HEK293 (cell line): ENCODE measurements at regions not wholly inside any gene's neighbourhood (a gene's known extent, or its start where the extent isn't known, plus 50 kb on each side); places are given as distances from the start of the nearest gene placed in this dataset.

Experiments used
- SCRT1 ChIP-seq: fragments of 450-650 bp; formaldehyde crosslinking; IDR thresholded peaks from 2 replicates; pipeline ENCODE4 v1.5.1; 2016; ENCODE audit warnings: missing biosample characterization, missing genetic modification characterization, borderline replicate concordance
- ZNF37A ChIP-seq: fragments of 450-650 bp; IDR thresholded peaks from 2 replicates; pipeline ENCODE4 v1.5.1; 2018; ENCODE audit warnings: missing biosample characterization, missing genetic modification characterization

- TF ChIP-seq SCRT1 (tag by site-specific recombination) (no peak), ZNF37A (tag by site-specific recombination) (no peak)
These were observed 143.5 kb upstream of the CNTN4 start for GRCh38 chr3:1955170-1955569.
